Vagina (tissue), 2 donors: ENCODE measurements at regions not wholly inside any gene's neighbourhood (a gene's known extent, or its start where the extent isn't known, plus 50 kb on each side); places are given as distances from the start of the nearest gene placed in this dataset.

Experiments
- POLR2A ChIP-seq, 2 donors: fragments of 450-650 bp; IDR thresholded peaks; one replicate each; pipeline ENCODE4 v1.6.1; 2017; ENCODE audit warnings: antibody characterized with exemption in 2 of 2, mild to moderate bottlenecking in 2 of 2, moderate library complexity in 2 of 2
- TF ChIP-seq, protein P1 (sequence below), 3 experiments: fragments of 450-650 bp in 2 of 3; fragments of 200-600 bp in 1 of 3; sonication (generic) in 1 of 3; IDR thresholded peaks; one replicate each; pipeline ENCODE4 v1.5.1; 2017 to 2019; ENCODE audit warnings: antibody characterized with exemption in 3 of 3, mild to moderate bottlenecking in 2 of 3, moderate library complexity in 2 of 3

DNA sequence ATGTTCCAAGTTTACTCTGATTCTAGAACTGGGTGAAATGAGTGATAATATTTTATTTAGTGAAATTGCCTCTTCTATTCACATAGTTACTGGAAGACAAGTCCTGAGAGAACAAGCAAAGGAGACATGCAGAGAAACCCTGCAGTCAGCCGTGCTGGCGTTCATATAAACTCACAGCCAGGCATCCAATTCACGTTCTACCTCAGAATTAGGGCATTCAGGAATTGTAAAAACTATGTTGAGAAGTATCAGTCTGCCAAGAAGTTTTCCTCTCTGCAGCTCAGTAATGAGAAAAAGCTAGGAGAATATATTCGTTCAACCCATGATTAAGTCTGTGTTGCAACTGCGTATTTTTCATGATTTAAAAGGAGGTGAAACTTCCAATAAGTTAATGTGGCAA is 156.2 kb upstream of the DSEL start:
- TF ChIP-seq, protein P1, sequence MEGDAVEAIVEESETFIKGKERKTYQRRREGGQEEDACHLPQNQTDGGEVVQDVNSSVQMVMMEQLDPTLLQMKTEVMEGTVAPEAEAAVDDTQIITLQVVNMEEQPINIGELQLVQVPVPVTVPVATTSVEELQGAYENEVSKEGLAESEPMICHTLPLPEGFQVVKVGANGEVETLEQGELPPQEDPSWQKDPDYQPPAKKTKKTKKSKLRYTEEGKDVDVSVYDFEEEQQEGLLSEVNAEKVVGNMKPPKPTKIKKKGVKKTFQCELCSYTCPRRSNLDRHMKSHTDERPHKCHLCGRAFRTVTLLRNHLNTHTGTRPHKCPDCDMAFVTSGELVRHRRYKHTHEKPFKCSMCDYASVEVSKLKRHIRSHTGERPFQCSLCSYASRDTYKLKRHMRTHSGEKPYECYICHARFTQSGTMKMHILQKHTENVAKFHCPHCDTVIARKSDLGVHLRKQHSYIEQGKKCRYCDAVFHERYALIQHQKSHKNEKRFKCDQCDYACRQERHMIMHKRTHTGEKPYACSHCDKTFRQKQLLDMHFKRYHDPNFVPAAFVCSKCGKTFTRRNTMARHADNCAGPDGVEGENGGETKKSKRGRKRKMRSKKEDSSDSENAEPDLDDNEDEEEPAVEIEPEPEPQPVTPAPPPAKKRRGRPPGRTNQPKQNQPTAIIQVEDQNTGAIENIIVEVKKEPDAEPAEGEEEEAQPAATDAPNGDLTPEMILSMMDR (IDR thresholded peaks at IDR 0.05): no peak
- TF ChIP-seq POLR2A (IDR thresholded peaks at IDR 0.05): no peak
